Lower lobe of right lung (tissue), 2 donors: ENCODE measurements at regions not wholly inside any gene's neighbourhood (a gene's known extent, or its start where the extent isn't known, plus 50 kb on each side); places are given as distances from the start of the nearest gene placed in this dataset.

Experiments
- ATAC-seq, 2 donors: fragments of 200-7000 bp; cut with Tn5 transposase; one replicate each; pipeline ENCODE4 v1.9.1; 2020 to 2022; ENCODE audit warnings: mild to moderate bottlenecking in 2 of 2, moderate library complexity in 2 of 2
- DNase-seq: peaks from one replicate; pipeline ENCODE4 v3.0.0-alpha.2; 2020
- H3K27ac ChIP-seq: fragments of 200-600 bp; one replicate; pipeline ENCODE4 v1.8.0; 2022
- H3K27me3 ChIP-seq: fragments of 200-600 bp; one replicate; pipeline ENCODE4 v1.8.0; 2022; ENCODE audit warnings: low read depth
- H3K36me3 ChIP-seq: fragments of 200-600 bp; one replicate; pipeline ENCODE4 v1.8.0; 2022; ENCODE audit warnings: mild to moderate bottlenecking
- H3K4me1 ChIP-seq: fragments of 200-600 bp; one replicate; pipeline ENCODE4 v1.8.0; 2022
- H3K4me3 ChIP-seq: fragments of 200-600 bp; one replicate; pipeline ENCODE4 v1.8.0; 2022; ENCODE audit warnings: mild to moderate bottlenecking
- H3K9me3 ChIP-seq: fragments of 200-600 bp; one replicate; pipeline ENCODE4 v1.8.0; 2022
- intact Hi-C: fragments of 100-400 bp; cut with DNase I; formaldehyde crosslinking; loops from one replicate; pipeline ENCODE4 v1.11.0; 2022
- TF ChIP-seq, protein P1 (sequence below): fragments of 200-600 bp; IDR thresholded peaks from one replicate; pipeline ENCODE4 v1.8.0; 2022; ENCODE audit warnings: antibody characterized with exemption, mild to moderate bottlenecking
- donor health status: DM: no; HTN: yes; CAD: no; lungs with severe emphysema.

DNA sequence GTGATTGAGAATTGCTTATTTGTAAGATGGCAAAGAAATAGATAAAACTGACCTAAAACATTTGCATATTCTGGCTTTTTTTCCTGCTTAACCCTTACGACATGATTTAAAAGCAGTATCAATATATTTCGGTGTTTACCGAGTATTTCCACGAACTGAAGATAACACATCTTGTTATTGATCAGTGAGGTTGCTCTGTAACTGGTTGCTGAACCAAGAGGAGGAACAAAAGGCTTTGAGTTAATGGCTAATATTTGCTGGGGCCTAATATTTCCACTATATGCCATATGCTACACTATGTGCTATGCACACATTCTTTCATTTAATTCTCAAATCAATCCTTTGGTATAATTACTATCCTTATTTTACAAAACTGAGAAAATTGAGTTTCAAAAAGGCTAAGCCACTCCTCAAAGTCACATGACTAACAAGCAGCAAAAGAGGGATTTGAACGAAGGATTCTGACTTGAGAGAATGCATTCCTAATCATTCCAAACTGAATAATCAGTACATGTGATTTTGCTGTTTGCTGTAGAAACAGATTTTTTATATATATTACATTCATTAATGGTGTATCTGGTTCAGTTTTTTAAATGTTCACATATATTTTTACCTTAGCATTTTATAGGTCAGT, 346.0 kb downstream of the USP25 start:
- no peaks in the 10 kb centered on the region for H3K9me3 ChIP-seq
- intact Hi-C loops = no loop called here
- H3K27me3 ChIP-seq = no peaks in the 10 kb centered on the region
- no peaks in the 10 kb centered on the region for H3K36me3 ChIP-seq
- no peak for ATAC-seq
- TF ChIP-seq, protein P1, sequence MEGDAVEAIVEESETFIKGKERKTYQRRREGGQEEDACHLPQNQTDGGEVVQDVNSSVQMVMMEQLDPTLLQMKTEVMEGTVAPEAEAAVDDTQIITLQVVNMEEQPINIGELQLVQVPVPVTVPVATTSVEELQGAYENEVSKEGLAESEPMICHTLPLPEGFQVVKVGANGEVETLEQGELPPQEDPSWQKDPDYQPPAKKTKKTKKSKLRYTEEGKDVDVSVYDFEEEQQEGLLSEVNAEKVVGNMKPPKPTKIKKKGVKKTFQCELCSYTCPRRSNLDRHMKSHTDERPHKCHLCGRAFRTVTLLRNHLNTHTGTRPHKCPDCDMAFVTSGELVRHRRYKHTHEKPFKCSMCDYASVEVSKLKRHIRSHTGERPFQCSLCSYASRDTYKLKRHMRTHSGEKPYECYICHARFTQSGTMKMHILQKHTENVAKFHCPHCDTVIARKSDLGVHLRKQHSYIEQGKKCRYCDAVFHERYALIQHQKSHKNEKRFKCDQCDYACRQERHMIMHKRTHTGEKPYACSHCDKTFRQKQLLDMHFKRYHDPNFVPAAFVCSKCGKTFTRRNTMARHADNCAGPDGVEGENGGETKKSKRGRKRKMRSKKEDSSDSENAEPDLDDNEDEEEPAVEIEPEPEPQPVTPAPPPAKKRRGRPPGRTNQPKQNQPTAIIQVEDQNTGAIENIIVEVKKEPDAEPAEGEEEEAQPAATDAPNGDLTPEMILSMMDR = no peak
- no peak for DNase-seq
- no peak overlapping the region for H3K4me3 ChIP-seq
- no peak overlapping the region for H3K27ac ChIP-seq
- no peaks in the 10 kb centered on the region for H3K4me1 ChIP-seq

DNA sequence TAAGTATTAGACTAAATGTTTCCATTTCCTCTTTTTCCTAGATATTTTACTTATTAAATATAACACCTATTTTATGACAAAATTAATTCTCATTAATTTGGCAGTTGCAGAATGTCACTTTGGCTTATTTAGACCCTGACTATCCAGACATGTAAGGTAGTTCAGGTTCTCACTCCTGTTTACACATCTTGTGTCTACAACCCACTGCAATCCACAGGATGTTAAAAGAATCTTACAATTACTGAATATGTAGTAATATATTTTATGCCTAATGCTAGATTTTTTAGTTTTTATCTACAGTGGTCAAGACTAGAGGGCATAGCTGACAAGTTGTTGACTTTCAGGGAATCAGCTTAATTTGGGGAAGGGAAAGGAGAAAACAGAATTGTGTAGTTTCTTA, 346.7 kb downstream of the USP25 start:
- H3K9me3 ChIP-seq = no peaks in the 10 kb centered on the region
- H3K36me3 ChIP-seq = no peaks in the 10 kb centered on the region
- DNase-seq (no peak), ATAC-seq (no peak)
- no peak overlapping the region for H3K27ac ChIP-seq
- TF ChIP-seq, protein P1 = no peak
- intact Hi-C loops = no loop called here
- H3K4me3 ChIP-seq = no peak overlapping the region
- no peaks in the 10 kb centered on the region for H3K27me3 ChIP-seq
- H3K4me1 ChIP-seq = no peaks in the 10 kb centered on the region

DNA sequence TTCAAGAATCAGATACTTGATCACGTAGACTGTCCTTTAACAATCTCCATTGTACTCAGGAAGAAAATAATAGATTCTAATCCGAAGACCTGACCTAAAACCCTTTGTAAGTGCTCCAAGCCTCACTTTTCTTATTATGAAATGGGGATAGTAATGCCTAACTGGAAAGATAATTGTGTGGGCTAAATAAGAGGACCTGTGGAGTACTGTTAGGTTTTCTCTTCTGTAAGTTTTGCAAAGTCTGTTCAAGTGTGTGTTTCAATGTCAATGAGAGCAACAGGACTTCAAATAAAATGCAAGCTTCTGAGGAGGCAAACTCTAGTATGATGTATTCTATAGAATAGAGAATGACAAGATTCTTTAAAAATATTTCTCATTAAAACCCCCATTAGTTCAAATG, 348.6 kb downstream of the USP25 start:
- no peak for DNase-seq
- H3K4me1 ChIP-seq = no peaks in the 10 kb centered on the region
- TF ChIP-seq, protein P1 = no peak
- intact Hi-C loops = no loop called here
- ATAC-seq = no peak
- no peaks in the 10 kb centered on the region for H3K9me3 ChIP-seq
- no peaks in the 10 kb centered on the region for H3K27me3 ChIP-seq
- no peaks in the 10 kb centered on the region for H3K36me3 ChIP-seq
- no peak overlapping the region for H3K4me3 ChIP-seq
- no peak overlapping the region for H3K27ac ChIP-seq

DNA sequence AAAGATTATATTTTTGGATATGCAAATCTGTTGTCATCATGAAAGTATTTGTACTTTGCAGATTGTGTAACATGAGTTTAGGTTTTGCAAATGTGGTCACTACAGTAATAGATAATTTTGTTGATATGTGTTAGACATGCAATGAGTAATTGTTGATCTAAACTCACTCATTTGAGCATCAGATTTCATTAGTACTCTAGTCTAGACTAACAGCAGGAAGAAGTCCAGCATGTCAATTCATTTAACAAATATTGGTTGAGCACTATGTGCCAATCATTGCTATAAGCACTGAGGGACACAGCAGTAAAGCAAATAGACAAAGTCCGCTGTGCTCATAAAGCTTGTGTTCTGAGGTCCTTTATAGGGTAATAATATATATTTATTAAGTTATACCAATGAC, 350.0 kb downstream of the USP25 start:
- no peak for ATAC-seq
- Histone ChIP-seq H3K4me3 (no peak overlapping the region), H3K4me1 (no peaks in the 10 kb centered on the region), H3K36me3 (no peaks in the 10 kb centered on the region), H3K27me3 (no peaks in the 10 kb centered on the region), H3K27ac (no peak overlapping the region), H3K9me3 (no peaks in the 10 kb centered on the region)
- no peak for DNase-seq
- TF ChIP-seq, protein P1 = no peak
- intact Hi-C loops = loop anchor here (5.0 kb wide), 1 partner anchor 252 kb away; no protein-coding TSS in a partner anchor

DNA sequence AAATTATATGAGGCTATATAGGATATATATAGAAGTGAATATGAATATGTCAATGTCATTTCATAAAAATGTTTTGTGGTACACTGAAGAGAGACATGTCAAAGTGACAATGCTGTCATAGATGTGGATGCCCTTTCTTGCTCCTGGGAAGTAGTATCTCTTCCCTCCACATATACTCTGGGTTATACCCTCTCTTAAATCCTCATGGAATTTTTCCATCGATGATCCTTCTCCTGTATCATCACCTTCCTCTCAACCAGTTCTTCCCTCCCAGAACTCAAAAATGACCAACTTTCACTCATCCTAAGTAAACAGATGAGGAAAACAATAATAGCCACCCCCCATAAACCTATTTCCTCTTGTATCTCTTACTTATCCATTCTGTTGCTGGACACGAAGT, 351.5 kb downstream of the USP25 start:
- H3K36me3 ChIP-seq = no peaks in the 10 kb centered on the region
- TF ChIP-seq, protein P1 = no peak
- intact Hi-C loops = loop anchor here (5.0 kb wide), 1 partner anchor 251 kb away; no protein-coding TSS in a partner anchor
- no peak for ATAC-seq
- H3K27ac ChIP-seq = no peak overlapping the region
- DNase-seq = no peak
- no peaks in the 10 kb centered on the region for H3K9me3 ChIP-seq
- H3K4me1 ChIP-seq = no peaks in the 10 kb centered on the region
- H3K4me3 ChIP-seq = no peak overlapping the region
- no peaks in the 10 kb centered on the region for H3K27me3 ChIP-seq
